ENCODE measurements at regions not wholly inside any gene's neighbourhood (a gene's known extent, or its start where the extent isn't known, plus 50 kb on each side); places are given as distances from the start of the nearest gene placed in this dataset.

DNA sequence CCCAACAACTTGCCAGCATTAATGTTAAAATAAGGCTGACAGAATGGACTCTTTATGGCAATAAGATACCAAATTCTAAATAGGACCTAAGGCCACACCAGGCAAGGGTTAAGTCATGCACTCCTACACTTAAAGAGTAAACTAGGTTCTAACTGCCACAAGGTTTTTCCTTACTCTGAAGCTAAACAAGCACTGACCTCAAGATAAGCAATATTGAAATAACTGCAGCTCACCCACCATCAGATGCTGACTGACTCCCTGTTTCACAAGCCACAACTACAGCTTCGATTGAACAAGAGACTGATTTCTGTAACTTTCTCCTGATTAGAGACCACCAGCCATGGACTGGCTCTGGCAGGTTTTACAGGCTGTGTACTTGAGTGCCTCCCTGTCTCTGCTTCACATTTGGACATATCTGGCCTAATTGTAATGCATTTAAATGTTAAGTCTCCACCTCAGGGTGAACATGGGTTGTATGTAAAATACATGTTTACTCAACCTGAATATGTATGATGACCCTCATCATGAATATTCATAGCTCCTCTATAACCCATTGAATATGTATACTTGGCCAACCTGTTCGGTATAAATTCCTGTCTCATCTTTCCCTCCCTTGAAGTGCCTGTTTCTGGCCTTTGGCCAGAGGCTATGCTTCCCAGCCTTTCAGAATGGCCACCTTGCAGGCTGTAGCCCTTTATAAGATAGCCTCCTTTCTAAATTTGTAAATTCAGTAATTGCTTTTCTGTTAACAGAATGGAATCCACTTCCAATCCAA is 70.5 kb upstream of the DAAM1 start:
- Histone ChIP-seq H3K36me3 (no peaks in the 10 kb centered on the region), H3K4me3 (no peak overlapping the region), H3K9ac (no peak overlapping the region), H3K4me1 (no peaks in the 10 kb centered on the region), H3K27me3 (no peaks in the 10 kb centered on the region), H3K27ac (no peak overlapping the region), H3K4me2 (no peak overlapping the region), H3K79me2 (ENCODE audit: low read depth) (no peaks in the 10 kb centered on the region), H4K20me1 (ENCODE audit: low read depth) (no peaks in the 10 kb centered on the region), H3F3A (ENCODE audit: low read depth) (no peaks in the 10 kb centered on the region), H3K9me3 (ENCODE audit: low read depth) (no peaks in the 10 kb centered on the region), H2AFZ (replicated peaks) (no peak overlapping the region)
- DNase-seq (ENCODE audit: low spot score), result no peak
- H3K36me3 Mint-ChIP-seq, result no peaks in the 10 kb centered on the region
- TF ChIP-seq EZH2 (IDR thresholded peaks at IDR 0.05) (no peak), EZH2phosphoT487 (IDR thresholded peaks at IDR 0.05) (no peak)
- TF ChIP-seq, protein P1, sequence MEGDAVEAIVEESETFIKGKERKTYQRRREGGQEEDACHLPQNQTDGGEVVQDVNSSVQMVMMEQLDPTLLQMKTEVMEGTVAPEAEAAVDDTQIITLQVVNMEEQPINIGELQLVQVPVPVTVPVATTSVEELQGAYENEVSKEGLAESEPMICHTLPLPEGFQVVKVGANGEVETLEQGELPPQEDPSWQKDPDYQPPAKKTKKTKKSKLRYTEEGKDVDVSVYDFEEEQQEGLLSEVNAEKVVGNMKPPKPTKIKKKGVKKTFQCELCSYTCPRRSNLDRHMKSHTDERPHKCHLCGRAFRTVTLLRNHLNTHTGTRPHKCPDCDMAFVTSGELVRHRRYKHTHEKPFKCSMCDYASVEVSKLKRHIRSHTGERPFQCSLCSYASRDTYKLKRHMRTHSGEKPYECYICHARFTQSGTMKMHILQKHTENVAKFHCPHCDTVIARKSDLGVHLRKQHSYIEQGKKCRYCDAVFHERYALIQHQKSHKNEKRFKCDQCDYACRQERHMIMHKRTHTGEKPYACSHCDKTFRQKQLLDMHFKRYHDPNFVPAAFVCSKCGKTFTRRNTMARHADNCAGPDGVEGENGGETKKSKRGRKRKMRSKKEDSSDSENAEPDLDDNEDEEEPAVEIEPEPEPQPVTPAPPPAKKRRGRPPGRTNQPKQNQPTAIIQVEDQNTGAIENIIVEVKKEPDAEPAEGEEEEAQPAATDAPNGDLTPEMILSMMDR (IDR thresholded peaks at IDR 0.05), result no peak
- no peak overlapping the region for H3K27ac Mint-ChIP-seq
- no peaks in the 10 kb centered on the region for H3K9me3 Mint-ChIP-seq
- H3K27me3 Mint-ChIP-seq (ENCODE audit: insufficient read depth, low read depth), result no peaks in the 10 kb centered on the region
- H3K4me3 Mint-ChIP-seq, result no peak overlapping the region
- H3K4me1 Mint-ChIP-seq, result peaks cover 5% of the 10 kb centered on the region

DNA sequence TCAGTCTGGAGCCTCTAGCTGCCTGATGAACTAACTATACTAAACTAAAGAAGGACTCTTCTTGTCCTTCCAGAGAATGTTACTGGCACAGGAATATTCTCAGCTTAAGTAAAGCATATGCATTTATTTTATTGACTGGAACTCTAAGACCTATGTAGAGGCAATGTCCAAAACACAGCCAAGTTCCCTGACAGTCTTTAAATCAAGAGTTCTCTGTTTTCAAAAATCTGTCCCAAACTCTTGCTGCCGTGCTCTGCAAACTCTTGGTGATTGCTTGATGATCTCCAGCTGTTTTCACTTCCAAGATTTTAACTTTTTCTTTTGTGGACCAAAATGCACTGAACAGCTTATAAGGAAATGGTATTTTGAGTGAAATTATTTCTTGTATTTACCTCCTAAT is 67.5 kb upstream of the DAAM1 start:
- H3K79me2 ChIP-seq (ENCODE audit: low read depth), result no peaks in the 10 kb centered on the region
- no peaks in the 10 kb centered on the region for H3K4me1 ChIP-seq
- no peak overlapping the region for H3K9ac ChIP-seq
- no peak for DNase-seq (ENCODE audit: low spot score)
- H4K20me1 ChIP-seq (ENCODE audit: low read depth), result no peaks in the 10 kb centered on the region
- H3K4me3 Mint-ChIP-seq, result no peak overlapping the region
- H3K9me3 Mint-ChIP-seq, result no peaks in the 10 kb centered on the region
- H3K4me1 Mint-ChIP-seq, result peaks cover 5% of the 10 kb centered on the region
- H3K27ac ChIP-seq, result no peak overlapping the region
- no peak overlapping the region for H3K4me2 ChIP-seq
- H3F3A ChIP-seq (ENCODE audit: low read depth), result no peaks in the 10 kb centered on the region
- no peak overlapping the region for H3K27ac Mint-ChIP-seq
- H3K36me3 Mint-ChIP-seq, result no peaks in the 10 kb centered on the region
- no peaks in the 10 kb centered on the region for H3K9me3 ChIP-seq (ENCODE audit: low read depth)
- no peak overlapping the region for H3K4me3 ChIP-seq
- H3K27me3 ChIP-seq, result no peaks in the 10 kb centered on the region
- no peaks in the 10 kb centered on the region for H3K27me3 Mint-ChIP-seq (ENCODE audit: insufficient read depth, low read depth)
- H2AFZ ChIP-seq (replicated peaks), result no peak overlapping the region
- TF ChIP-seq EZH2 (IDR thresholded peaks at IDR 0.05) (no peak), EZH2phosphoT487 (IDR thresholded peaks at IDR 0.05) (no peak)
- TF ChIP-seq, protein P1 (IDR thresholded peaks at IDR 0.05), result no peak
- no peaks in the 10 kb centered on the region for H3K36me3 ChIP-seq

DNA sequence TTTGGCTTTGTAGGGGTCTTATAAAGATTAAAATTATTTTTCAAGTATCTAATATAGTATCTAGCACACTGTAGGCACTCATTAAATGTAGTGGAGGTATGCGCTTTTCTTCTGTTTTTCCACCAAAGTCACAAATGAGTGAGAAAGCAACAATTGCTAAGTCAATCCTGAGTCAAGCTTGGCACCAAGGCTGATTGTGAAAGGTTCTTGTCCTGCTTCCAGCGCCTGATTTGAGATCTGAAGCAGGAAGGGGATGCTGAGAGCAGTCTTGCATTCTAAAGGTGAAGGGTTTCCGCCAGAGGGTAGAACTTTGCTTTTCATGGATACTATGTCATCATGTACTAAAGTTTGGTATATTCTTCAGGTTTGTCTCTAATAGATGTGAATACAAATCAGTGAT is 64.9 kb upstream of the DAAM1 start:
- no peaks in the 10 kb centered on the region for H3F3A ChIP-seq (ENCODE audit: low read depth)
- H3K4me1 ChIP-seq, result no peaks in the 10 kb centered on the region
- H3K9ac ChIP-seq, result no peak overlapping the region
- no peak overlapping the region for H3K27ac ChIP-seq
- H3K36me3 ChIP-seq, result no peaks in the 10 kb centered on the region
- Mint-ChIP-seq H3K27me3 (ENCODE audit: insufficient read depth, low read depth) (no peaks in the 10 kb centered on the region), H3K36me3 (no peaks in the 10 kb centered on the region), H3K4me3 (no peak overlapping the region), H3K9me3 (no peaks in the 10 kb centered on the region), H3K27ac (no peak overlapping the region), H3K4me1 (peaks cover 5% of the 10 kb centered on the region)
- H3K9me3 ChIP-seq (ENCODE audit: low read depth), result no peaks in the 10 kb centered on the region
- no peaks in the 10 kb centered on the region for H3K79me2 ChIP-seq (ENCODE audit: low read depth)
- no peak overlapping the region for H3K4me3 ChIP-seq
- H2AFZ ChIP-seq (replicated peaks), result no peak overlapping the region
- no peak for DNase-seq (ENCODE audit: low spot score)
- H3K4me2 ChIP-seq, result no peak overlapping the region
- no peaks in the 10 kb centered on the region for H3K27me3 ChIP-seq
- no peaks in the 10 kb centered on the region for H4K20me1 ChIP-seq (ENCODE audit: low read depth)
- TF ChIP-seq, protein P1 (IDR thresholded peaks at IDR 0.05), result no peak
- TF ChIP-seq EZH2phosphoT487 (IDR thresholded peaks at IDR 0.05) (no peak), EZH2 (IDR thresholded peaks at IDR 0.05) (no peak)

Data from neural progenitor cell (in vitro differentiated cells).